A549 (cell line): ENCODE measurements at regions not wholly inside any gene's neighbourhood (a gene's known extent, or its start where the extent isn't known, plus 50 kb on each side); places are given as distances from the start of the nearest gene placed in this dataset.

Experiments used
- ATAC-seq, 2 experiments: fragments of 200-7000 bp in 1 of 2; fragments of >200 bp in 1 of 2; cut with Nextera tagmentation in 1 of 2; cut with Tn5 transposase in 1 of 2; 3 replicates each; pipeline versions ENCODE4 v1.8.0 to v1.9.1; 2018 to 2020; ENCODE audit warnings: mild to moderate bottlenecking in 1 of 2, moderate library complexity in 1 of 2
- CTCF ChIA-PET: fragments of 300-600 bp; sonication (Branson Sonifier 250); formaldehyde crosslinking; extraction: SDS; loops from one replicate; lab custom pipeline; 2021; ENCODE audit warnings: antibody characterized with exemption, inconsistent platforms; lab: Yijun Ruan, JAX
- POLR2A ChIA-PET: fragments of 350-600 bp; formaldehyde crosslinking; extraction: SDS; loops from one replicate; lab custom pipeline; 2021; ENCODE audit warnings: antibody characterized with exemption, inconsistent platforms; lab: Yijun Ruan, JAX
- DNase-seq, 2 experiments: peaks; one replicate each; pipeline versions ENCODE4 v3.0.0 to v3.0.0-alpha.2; 2011 to 2016; ENCODE audit warnings: low read depth in 1 of 2, low spot score in 1 of 2
- FAIRE-seq: peaks from 2 replicates; lab custom pipeline; 2011; peaks lifted over from hg19 to GRCh38; lab: Jason Lieb, UNC
- H3K27ac ChIP-seq, 2 experiments: fragments of >200 bp; sonication (Bioruptor Twin); formaldehyde crosslinking; 3 replicates each; pipeline ENCODE4 v1.5.1; 2016 to 2017
- H3K4me1 ChIP-seq: fragments of >200 bp; sonication (Bioruptor Twin); formaldehyde crosslinking; 3 replicates; pipeline ENCODE4 v1.6.1; 2016
- H3K4me2 ChIP-seq: fragments of >200 bp; sonication (Bioruptor Twin); formaldehyde crosslinking; 3 replicates; pipeline ENCODE4 v1.6.1; 2016
- H3K4me3 ChIP-seq: fragments of >200 bp; sonication (Bioruptor Twin); formaldehyde crosslinking; 3 replicates; pipeline ENCODE4 v1.5.1; 2016
- H3K9me3 ChIP-seq: fragments of >200 bp; sonication (Bioruptor Twin); formaldehyde crosslinking; 3 replicates; pipeline ENCODE4 v1.6.1; 2016
- BHLHE40 ChIP-seq: IDR thresholded peaks from 2 replicates; pipeline ENCODE4 v1.6.1; 2012; ENCODE audit warnings: low read depth, low read length, inconsistent platforms
- CEBPB ChIP-seq, 2 experiments: fragments of >200 bp in 1 of 2; sonication (Bioruptor Twin) in 1 of 2; formaldehyde crosslinking in 1 of 2; IDR thresholded peaks; 2 replicates each; pipeline ENCODE4 v1.6.1; 2012 to 2016
- EHF ChIP-seq: fragments of 250-450 bp; sonication (Bioruptor Pico); IDR thresholded peaks from 2 replicates; pipeline ENCODE4 v1.5.0; 2020; ENCODE audit warnings: mild to moderate bottlenecking
- FOSB ChIP-seq: fragments of 250-450 bp; sonication (Bioruptor Pico); IDR thresholded peaks from 2 replicates; pipeline ENCODE4 v1.5.0; 2020; ENCODE audit warnings: mild to moderate bottlenecking, moderate library complexity
- FOXS1 ChIP-seq: fragments of 250-450 bp; sonication (Bioruptor Pico); IDR thresholded peaks from 2 replicates; pipeline ENCODE4 v1.5.0; 2020; ENCODE audit warnings: mild to moderate bottlenecking, moderate library complexity
- HDAC2 ChIP-seq: fragments of 200-600 bp; sonication (generic); IDR thresholded peaks from 2 replicates; pipeline ENCODE4 v1.6.1; 2016
- HMGXB4 ChIP-seq: fragments of 250-450 bp; sonication (Bioruptor Pico); IDR thresholded peaks from 2 replicates; pipeline ENCODE4 v1.5.0; 2021; ENCODE audit warnings: mild to moderate bottlenecking, moderate library complexity, borderline replicate concordance
- HOXB5 ChIP-seq: fragments of 250-450 bp; sonication (Bioruptor Pico); IDR thresholded peaks from 2 replicates; pipeline ENCODE4 v1.5.0; 2020; ENCODE audit warnings: mild to moderate bottlenecking, moderate library complexity
- JUN ChIP-seq, 2 experiments: fragments of >200 bp; sonication (Bioruptor Twin); formaldehyde crosslinking; IDR thresholded peaks; 2 replicates in 1 of 2; 3 replicates in 1 of 2; pipeline ENCODE4 v1.6.1; 2016 to 2017
- KDM1A ChIP-seq: fragments of 200-600 bp; sonication (generic); IDR thresholded peaks from 2 replicates; pipeline ENCODE4 v1.6.1; 2016; ENCODE audit warnings: low read depth, mild to moderate bottlenecking
- KDM5A ChIP-seq: fragments of 200-600 bp; sonication (generic); IDR thresholded peaks from 2 replicates; pipeline ENCODE4 v1.6.1; 2016; ENCODE audit warnings: antibody characterized with exemption, mild to moderate bottlenecking
- MAFK ChIP-seq: fragments of 450-650 bp; IDR thresholded peaks from 2 replicates; pipeline ENCODE4 v1.6.1; 2014; ENCODE audit not compliant: partially characterized antibody
- MAZ ChIP-seq: fragments of 150-350 bp; IDR thresholded peaks from 2 replicates; pipeline ENCODE4 v1.6.1; 2014; ENCODE audit warnings: antibody characterized with exemption, low read depth, low read length, borderline replicate concordance
- NPAS2 ChIP-seq: fragments of 250-450 bp; sonication (Bioruptor Pico); IDR thresholded peaks from 2 replicates; pipeline ENCODE4 v1.8.0; 2022; ENCODE audit warnings: mild to moderate bottlenecking, moderate library complexity, borderline replicate concordance
- PBX3 ChIP-seq: IDR thresholded peaks from 2 replicates; pipeline ENCODE4 v1.6.1; 2012
- POLR2A ChIP-seq: IDR thresholded peaks from 2 replicates; pipeline ENCODE4 v1.6.1; 2012; ENCODE audit warnings: mild to moderate bottlenecking, low read length
- POLR2AphosphoS2 ChIP-seq: conservative IDR thresholded peaks from 2 replicates; pipeline ENCODE4 v1.6.1; 2012; ENCODE audit warnings: low read length, improper control_type of control experiment, inconsistent platforms
- RAD21 ChIP-seq, 2 experiments: fragments of >200 bp in 1 of 2; sonication (Bioruptor Twin) in 1 of 2; formaldehyde crosslinking in 1 of 2; IDR thresholded peaks in 1 of 2; conservative IDR thresholded peaks in 1 of 2; 2 replicates in 1 of 2; 3 replicates in 1 of 2; pipeline ENCODE4 v1.6.1; 2012 to 2018; ENCODE audit warnings: inconsistent platforms in 1 of 2
- RCOR1 ChIP-seq: fragments of 150-350 bp; IDR thresholded peaks from 2 replicates; pipeline ENCODE4 v1.6.1; 2014; ENCODE audit warnings: antibody characterized with exemption, low read length, low read depth
- RFX5 ChIP-seq: fragments of 450-650 bp; IDR thresholded peaks from 2 replicates; pipeline ENCODE4 v1.7.1; 2014; ENCODE audit warnings: antibody characterized with exemption, mild to moderate bottlenecking, moderate library complexity
- SMC3 ChIP-seq: fragments of >200 bp; sonication (Bioruptor Twin); formaldehyde crosslinking; IDR thresholded peaks from 3 replicates; pipeline ENCODE4 v1.6.1; 2018; ENCODE audit warnings: inconsistent platforms
- SREBF2 ChIP-seq: fragments of 450-650 bp; IDR thresholded peaks from 2 replicates; pipeline ENCODE4 v1.6.1; 2014; ENCODE audit warnings: mild to moderate bottlenecking, moderate library complexity
- TP53 ChIP-seq: fragments of 250-450 bp; sonication (Bioruptor Pico); IDR thresholded peaks from 2 replicates; pipeline ENCODE4 v1.5.0; 2021; ENCODE audit warnings: mild to moderate bottlenecking, moderate library complexity
- ZC3H11A ChIP-seq: fragments of 450-650 bp; IDR thresholded peaks from 2 replicates; pipeline ENCODE4 v1.6.1; 2014; ENCODE audit warnings: antibody characterized with exemption, mild to moderate bottlenecking
- ZFP36 ChIP-seq: fragments of 450-650 bp; IDR thresholded peaks from 2 replicates; pipeline ENCODE4 v1.6.1; 2014; ENCODE audit warnings: borderline replicate concordance; ENCODE audit not compliant: partially characterized antibody
- ZNF302 ChIP-seq: fragments of 250-450 bp; sonication (Bioruptor Pico); IDR thresholded peaks from 2 replicates; pipeline ENCODE4 v1.9.0; 2021; ENCODE audit warnings: inconsistent platforms, mild to moderate bottlenecking, moderate library complexity
- ZSCAN20 ChIP-seq: fragments of 250-450 bp; sonication (Bioruptor Pico); IDR thresholded peaks from 2 replicates; pipeline ENCODE4 v1.8.0; 2022; ENCODE audit warnings: mild to moderate bottlenecking, moderate library complexity
- WGBS: methylation state at CpG from one replicate; pipeline ENCODE4 v1.1.6; 2017; ENCODE audit errors: missing lambda C conversion rate; 5-methylcytosine and 5-hydroxymethylcytosine counted together
- TF ChIP-seq, protein P1 (sequence below): fragments of >200 bp; sonication (Bioruptor Twin); formaldehyde crosslinking; IDR thresholded peaks from 3 replicates; pipeline ENCODE4 v1.6.1; 2016
- TF ChIP-seq, protein P2 (sequence below): IDR thresholded peaks from 2 replicates; pipeline ENCODE4 v1.6.1; 2012; ENCODE audit warnings: low read depth, borderline replicate concordance

DNA sequence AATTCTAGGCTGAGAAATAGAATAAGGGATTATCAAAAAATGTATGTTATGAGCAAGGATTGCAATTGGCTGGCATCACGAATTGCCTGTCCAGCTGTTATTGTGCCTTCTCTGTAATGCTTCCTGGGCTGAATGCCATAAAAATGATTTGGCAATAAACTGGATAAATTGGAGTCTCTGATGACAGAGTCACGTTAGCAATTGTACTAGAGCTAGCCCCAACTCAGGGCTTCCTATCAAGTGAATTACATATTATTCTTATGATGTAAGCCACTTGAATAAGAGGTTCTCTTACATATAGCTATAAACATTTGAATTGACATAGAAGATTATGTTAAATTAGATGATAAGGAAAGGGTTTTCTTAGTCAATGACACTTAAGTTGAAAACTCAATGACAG lies 607.5 kb upstream of the REG3G start:
- Histone ChIP-seq H3K9me3 (peaks cover 12% of the 10 kb centered on the region; the same call in 2 of the 3 replicates), H3K4me1 (no peaks in the 10 kb centered on the region), H3K4me3 (no peak overlapping the region), H3K27ac (no peak overlapping the region), H3K4me2 (no peak overlapping the region)
- FAIRE-seq, result no peak
- CTCF ChIA-PET, result interaction anchor here (0.5 kb wide), 1 partner anchor 180 kb away, joined by 3 read pairs; no protein-coding TSS in a partner anchor
- WGBS, result 3% methylated on average over 2 of the region's 2 CpGs
- no peak for TF ChIP-seq SMC3
- no peak for DNase-seq
- POLR2A ChIA-PET, result no interaction called here
- ATAC-seq, result no peak

- ATAC-seq, result no peak
- DNase-seq, result no peak
- no peak overlapping the region for H3K4me2 ChIP-seq
- FAIRE-seq, result no peak
- H3K4me1 ChIP-seq, result no peaks in the 10 kb centered on the region
- WGBS, result 5% methylated on average over 1 of the region's 1 CpG
- H3K9me3 ChIP-seq, result peaks cover 11% of the 10 kb centered on the region; the same call in 2 of the 3 replicates
- no peak overlapping the region for H3K27ac ChIP-seq
- CTCF ChIA-PET, result interaction anchor here (0.7 kb wide), 1 partner anchor 257 kb away, joined by 3 read pairs; no protein-coding TSS in a partner anchor
- H3K4me3 ChIP-seq, result no peak overlapping the region
- POLR2A ChIA-PET, result no interaction called here
- TF ChIP-seq RCOR1 (no peak), NPAS2 (CRISPR knock-in tag) (no peak), EHF (CRISPR knock-in tag) (no peak), JUN (IDR thresholded peaks at IDR 0.05) (no peak), RAD21 (conservative IDR thresholded peaks at IDR 0.05 in 1 of 2, IDR thresholded peaks at IDR 0.05 in 1 of 2) (no peak), PBX3 (no peak), KDM5A (no peak), HDAC2 (no peak), MAZ (no peak), FOXS1 (CRISPR knock-in tag) (no peak), HMGXB4 (CRISPR knock-in tag) (no peak), TP53 (CRISPR knock-in tag) (no peak), ZFP36 (no peak), POLR2A (no peak)
- TF ChIP-seq, protein P1, sequence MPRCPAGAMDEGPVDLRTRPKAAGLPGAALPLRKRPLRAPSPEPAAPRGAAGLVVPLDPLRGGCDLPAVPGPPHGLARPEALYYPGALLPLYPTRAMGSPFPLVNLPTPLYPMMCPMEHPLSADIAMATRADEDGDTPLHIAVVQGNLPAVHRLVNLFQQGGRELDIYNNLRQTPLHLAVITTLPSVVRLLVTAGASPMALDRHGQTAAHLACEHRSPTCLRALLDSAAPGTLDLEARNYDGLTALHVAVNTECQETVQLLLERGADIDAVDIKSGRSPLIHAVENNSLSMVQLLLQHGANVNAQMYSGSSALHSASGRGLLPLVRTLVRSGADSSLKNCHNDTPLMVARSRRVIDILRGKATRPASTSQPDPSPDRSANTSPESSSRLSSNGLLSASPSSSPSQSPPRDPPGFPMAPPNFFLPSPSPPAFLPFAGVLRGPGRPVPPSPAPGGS, result no peak
Observed at GRCh38 chr2:78420132-78420531, 605.4 kb upstream of the REG3G start.

GRCh38 chr2:78423631-78424030 lies 601.9 kb upstream of the REG3G start:
- H3K4me1 ChIP-seq, result no peaks in the 10 kb centered on the region
- CTCF ChIA-PET, result no interaction called here
- TF ChIP-seq PBX3 (no peak), MAFK (no peak), ZNF302 (CRISPR knock-in tag) (no peak), ZC3H11A (no peak), RFX5 (no peak), ZSCAN20 (no peak), CEBPB (IDR thresholded peaks at IDR 0.05) (no peak), BHLHE40 (no peak), KDM1A (no peak), HOXB5 (CRISPR knock-in tag) (no peak), RAD21 (conservative IDR thresholded peaks at IDR 0.05 in 1 of 2, IDR thresholded peaks at IDR 0.05 in 1 of 2) (no peak), HDAC2 (no peak), KDM5A (no peak), POLR2AphosphoS2 (no peak), MAZ (no peak), FOSB (CRISPR knock-in tag) (no peak), SREBF2 (no peak)
- TF ChIP-seq, protein P2, sequence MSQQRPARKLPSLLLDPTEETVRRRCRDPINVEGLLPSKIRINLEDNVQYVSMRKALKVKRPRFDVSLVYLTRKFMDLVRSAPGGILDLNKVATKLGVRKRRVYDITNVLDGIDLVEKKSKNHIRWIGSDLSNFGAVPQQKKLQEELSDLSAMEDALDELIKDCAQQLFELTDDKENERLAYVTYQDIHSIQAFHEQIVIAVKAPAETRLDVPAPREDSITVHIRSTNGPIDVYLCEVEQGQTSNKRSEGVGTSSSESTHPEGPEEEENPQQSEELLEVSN, result no peak
- TF ChIP-seq, all 56 proteins: peak for 0
- Histone ChIP-seq H3K4me2 (no peak overlapping the region), H3K27ac (no peak overlapping the region), H3K4me3 (no peak overlapping the region), H3K9me3 (peaks cover 8% of the 10 kb centered on the region; the same call in 1 of the 3 replicates)
- POLR2A ChIA-PET, result no interaction called here
- FAIRE-seq, result no peak
- WGBS, result 5% methylated on average over 1 of the region's 1 CpG
- ATAC-seq, result no peak
- no peak for DNase-seq
